Tibial nerve (tissue), 4 donors: ENCODE measurements at regions not wholly inside any gene's neighbourhood (a gene's known extent, or its start where the extent isn't known, plus 50 kb on each side); places are given as distances from the start of the nearest gene placed in this dataset.

Experiments
- DNase-seq, 2 donors: peaks; one replicate each; pipeline ENCODE4 v3.0.0-alpha.2; 2019; ENCODE audit warnings: low spot score in 2 of 2
- H3K27ac ChIP-seq, 4 donors: fragments of 200-600 bp; sonication (generic) in 3 of 4; one replicate each; pipeline ENCODE4 v1.5.1; 2017 to 2019; ENCODE audit warnings: mild to moderate bottlenecking in 1 of 4
- H3K27me3 ChIP-seq, 2 donors: fragments of 200-600 bp; sonication (generic) in 1 of 2; one replicate each; pipeline versions ENCODE4 v1.5.1 to v1.6.0; 2017 to 2019
- H3K36me3 ChIP-seq, 3 donors: fragments of 200-600 bp; sonication (generic); one replicate each; pipeline ENCODE4 v1.5.1; 2018 to 2019
- H3K4me1 ChIP-seq, 4 donors: fragments of 200-600 bp; sonication (generic) in 3 of 4; one replicate each; pipeline ENCODE4 v1.5.1; 2017 to 2019
- H3K4me3 ChIP-seq, 4 donors: fragments of 200-600 bp; sonication (generic) in 3 of 4; one replicate each; pipeline ENCODE4 v1.5.1; 2017 to 2019; ENCODE audit warnings: mild to moderate bottlenecking in 1 of 4, moderate library complexity in 1 of 4
- H3K9me3 ChIP-seq, 4 donors: fragments of 200-600 bp; sonication (generic) in 3 of 4; one replicate each; pipeline ENCODE4 v1.5.1; 2017 to 2019
- CTCF ChIP-seq, 5 experiments: fragments of 200-600 bp in 3 of 5; fragments of 450-650 bp in 2 of 5; sonication (generic) in 3 of 5; IDR thresholded peaks; one replicate each; pipeline ENCODE4 v1.5.1; 2016 to 2019; ENCODE audit warnings: antibody characterized with exemption in 5 of 5, mild to moderate bottlenecking in 3 of 5, moderate library complexity in 2 of 5
- EP300 ChIP-seq, 2 donors: sonication (generic); formaldehyde crosslinking; IDR thresholded peaks; one replicate each; pipeline ENCODE4 v1.6.1; 2017; ENCODE audit warnings: antibody characterized with exemption in 2 of 2, mild to moderate bottlenecking in 1 of 2
- POLR2A ChIP-seq, 2 donors: fragments of 450-650 bp; IDR thresholded peaks; one replicate each; pipeline ENCODE4 v1.6.1; 2017; ENCODE audit warnings: antibody characterized with exemption in 2 of 2, mild to moderate bottlenecking in 2 of 2, moderate library complexity in 2 of 2
- WGBS, 2 donors: methylation state at CpG; one replicate each; pipeline ENCODE4 v1.1.5; 2018; 5-methylcytosine and 5-hydroxymethylcytosine counted together

GRCh38 chr2:226467221-226467620 lies 332.4 kb downstream of the IRS1 start:
- no peaks in the 10 kb centered on the region for H3K27me3 ChIP-seq
- peaks cover 0 to 10% (median 0%) of the 10 kb centered on the region in 4 donors for H3K9me3 ChIP-seq
- TF ChIP-seq EP300 (IDR thresholded peaks at IDR 0.05) (no peak), POLR2A (IDR thresholded peaks at IDR 0.05) (no peak), CTCF (IDR thresholded peaks at IDR 0.05) (no peak)
- H3K4me1 ChIP-seq, result no peaks in the 10 kb centered on the region
- WGBS, 2 donors, result 68 to 75% methylated on average over 5 to 6 of the region's 6 CpGs
- DNase-seq, result no peak
- H3K4me3 ChIP-seq, result no peak overlapping the region
- H3K27ac ChIP-seq, result no peak overlapping the region
- H3K36me3 ChIP-seq, result no peaks in the 10 kb centered on the region

GRCh38 chr2:226466589-226466988 lies 333.0 kb downstream of the IRS1 start:
- Histone ChIP-seq H3K27me3 (no peaks in the 10 kb centered on the region), H3K27ac (no peak overlapping the region), H3K4me1 (no peaks in the 10 kb centered on the region), H3K9me3 (peaks cover 0 to 15% (median 0%) of the 10 kb centered on the region in 4 donors), H3K36me3 (no peaks in the 10 kb centered on the region), H3K4me3 (no peak overlapping the region)
- WGBS, 2 donors, result 54 to 58% methylated on average over 2 of the region's 2 CpGs
- TF ChIP-seq POLR2A (IDR thresholded peaks at IDR 0.05) (no peak), EP300 (IDR thresholded peaks at IDR 0.05) (no peak), CTCF (IDR thresholded peaks at IDR 0.05) (no peak)
- no peak for DNase-seq

GRCh38 chr2:226466124-226466523 lies 333.5 kb downstream of the IRS1 start:
- H3K4me1 ChIP-seq, result no peaks in the 10 kb centered on the region
- TF ChIP-seq CTCF (IDR thresholded peaks at IDR 0.05) (no peak), POLR2A (IDR thresholded peaks at IDR 0.05) (no peak), EP300 (IDR thresholded peaks at IDR 0.05) (no peak)
- 92% methylated on average over 1 of the region's 1 CpG for WGBS, 2 donors
- no peaks in the 10 kb centered on the region for H3K36me3 ChIP-seq
- H3K27me3 ChIP-seq, result no peaks in the 10 kb centered on the region
- H3K27ac ChIP-seq, result no peak overlapping the region
- H3K4me3 ChIP-seq, result no peak overlapping the region
- no peak for DNase-seq
- peaks cover 0 to 15% (median 0%) of the 10 kb centered on the region in 4 donors for H3K9me3 ChIP-seq

GRCh38 chr2:226464380-226464779 lies 335.2 kb downstream of the IRS1 start:
- WGBS, 2 donors, result 82 to 85% methylated on average over 4 of the region's 4 CpGs
- Histone ChIP-seq H3K27me3 (no peaks in the 10 kb centered on the region), H3K9me3 (peaks cover 0 to 15% (median 0%) of the 10 kb centered on the region in 4 donors), H3K36me3 (no peaks in the 10 kb centered on the region), H3K4me3 (no peak overlapping the region), H3K4me1 (no peaks in the 10 kb centered on the region), H3K27ac (no peak overlapping the region)
- no peak for TF ChIP-seq CTCF (IDR thresholded peaks at IDR 0.05)
- TF ChIP-seq POLR2A (IDR thresholded peaks at IDR 0.05), result no peak
- DNase-seq, result no peak

- no peak for TF ChIP-seq CTCF (IDR thresholded peaks at IDR 0.05)
- no peak for TF ChIP-seq EP300 (IDR thresholded peaks at IDR 0.05)
- no peak for TF ChIP-seq POLR2A (IDR thresholded peaks at IDR 0.05)
- Histone ChIP-seq H3K36me3 (no peaks in the 10 kb centered on the region), H3K4me1 (no peaks in the 10 kb centered on the region), H3K27ac (no peak overlapping the region), H3K27me3 (no peaks in the 10 kb centered on the region), H3K9me3 (peaks cover 0 to 15% (median 0%) of the 10 kb centered on the region in 4 donors), H3K4me3 (no peak overlapping the region)
- 94 to 98% methylated on average over 2 of the region's 2 CpGs for WGBS, 2 donors
- DNase-seq, result no peak
Observed at GRCh38 chr2:226463154-226463553, 336.5 kb downstream of the IRS1 start.
